Esophagus muscularis mucosa (tissue), 4 donors: ENCODE measurements at regions not wholly inside any gene's neighbourhood (a gene's known extent, or its start where the extent isn't known, plus 50 kb on each side); places are given as distances from the start of the nearest gene placed in this dataset.
A peak's percentile ranks its signal among the peaks of the same experiment; 100 is the strongest.

Source experiments
- DNase-seq: peaks from one replicate; pipeline ENCODE4 v3.0.0-alpha.2; 2017; ENCODE audit errors: extremely low spot score
- H3K27ac ChIP-seq, 4 donors: fragments of 200-600 bp; sonication (generic); replicated peaks in 1 of 4; 1 replicate in 3 of 4; 2 replicates in 1 of 4; pipeline ENCODE4 v1.5.1; 2016 to 2019; ENCODE audit warnings: mild to moderate bottlenecking in 1 of 4
- H3K27me3 ChIP-seq, 4 donors: fragments of 200-600 bp; sonication (generic); one replicate each; pipeline versions ENCODE4 v1.5.1 to v1.6.0; 2016 to 2019
- H3K36me3 ChIP-seq, 4 donors: fragments of 200-600 bp; sonication (generic); one replicate each; pipeline ENCODE4 v1.5.1; 2016 to 2019
- H3K4me1 ChIP-seq, 4 donors: fragments of 200-600 bp; sonication (generic); one replicate each; pipeline ENCODE4 v1.5.1; 2016 to 2019
- H3K4me3 ChIP-seq, 4 donors: fragments of 200-600 bp; sonication (generic); 1 replicate in 2 of 4; 2 replicates in 2 of 4; pipeline ENCODE4 v1.5.1; 2016 to 2019; ENCODE audit warnings: mild to moderate bottlenecking in 4 of 4, moderate library complexity in 1 of 4
- H3K9me3 ChIP-seq, 4 donors: fragments of 200-600 bp; sonication (generic); 1 replicate in 3 of 4; 2 replicates in 1 of 4; pipeline ENCODE4 v1.5.1; 2016 to 2019
- EP300 ChIP-seq: sonication (generic); formaldehyde crosslinking; IDR thresholded peaks from one replicate; pipeline ENCODE4 v1.6.1; 2017; ENCODE audit warnings: antibody characterized with exemption
- POLR2A ChIP-seq: fragments of 450-650 bp; IDR thresholded peaks from one replicate; pipeline ENCODE4 v1.6.1; 2017; ENCODE audit warnings: antibody characterized with exemption, moderate library complexity, mild to moderate bottlenecking, low read depth
- POLR2AphosphoS5 ChIP-seq, 2 donors: sonication (generic); formaldehyde crosslinking; IDR thresholded peaks; one replicate each; pipeline ENCODE4 v1.6.1; 2017; ENCODE audit warnings: antibody characterized with exemption in 2 of 2
- WGBS: methylation state at CpG from one replicate; pipeline ENCODE4 v1.1.5; 2018; 5-methylcytosine and 5-hydroxymethylcytosine counted together
- intact Hi-C: fragments of 100-400 bp; cut with DNase I; formaldehyde crosslinking; loops from one replicate; pipeline ENCODE4 v1.15.1; 2023
- TF ChIP-seq, protein P1 (sequence below), 3 experiments: fragments of 200-600 bp in 2 of 3; fragments of 450-650 bp in 1 of 3; sonication (generic) in 2 of 3; IDR thresholded peaks; one replicate each; pipeline ENCODE4 v1.5.1; 2017 to 2019; ENCODE audit warnings: antibody characterized with exemption in 3 of 3, mild to moderate bottlenecking in 2 of 3, moderate library complexity in 1 of 3

DNA sequence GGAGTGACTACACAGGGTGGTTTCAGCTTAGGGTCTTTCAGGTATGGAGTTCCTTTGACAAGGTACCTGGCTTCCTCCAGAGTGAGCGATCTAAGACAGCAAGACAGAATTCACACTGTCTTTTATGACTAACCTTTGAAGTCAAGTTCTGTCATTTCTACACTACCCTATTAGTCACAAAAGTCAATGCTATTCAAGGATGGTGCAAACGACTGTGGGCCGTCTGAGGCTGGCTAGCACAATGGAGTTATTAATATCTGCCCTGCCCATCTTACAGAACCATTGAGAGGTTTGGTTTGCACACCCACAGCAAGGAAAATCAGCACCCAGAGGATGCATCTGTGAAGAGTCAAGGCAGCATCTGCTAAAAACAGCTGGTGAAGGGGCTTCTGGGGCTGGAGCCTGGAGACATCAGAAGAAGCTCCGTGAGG lies 62.9 kb upstream of the XCR1 start:
- intact Hi-C loops, result no loop called here
- DNase-seq, result peak; percentile 60

DNA sequence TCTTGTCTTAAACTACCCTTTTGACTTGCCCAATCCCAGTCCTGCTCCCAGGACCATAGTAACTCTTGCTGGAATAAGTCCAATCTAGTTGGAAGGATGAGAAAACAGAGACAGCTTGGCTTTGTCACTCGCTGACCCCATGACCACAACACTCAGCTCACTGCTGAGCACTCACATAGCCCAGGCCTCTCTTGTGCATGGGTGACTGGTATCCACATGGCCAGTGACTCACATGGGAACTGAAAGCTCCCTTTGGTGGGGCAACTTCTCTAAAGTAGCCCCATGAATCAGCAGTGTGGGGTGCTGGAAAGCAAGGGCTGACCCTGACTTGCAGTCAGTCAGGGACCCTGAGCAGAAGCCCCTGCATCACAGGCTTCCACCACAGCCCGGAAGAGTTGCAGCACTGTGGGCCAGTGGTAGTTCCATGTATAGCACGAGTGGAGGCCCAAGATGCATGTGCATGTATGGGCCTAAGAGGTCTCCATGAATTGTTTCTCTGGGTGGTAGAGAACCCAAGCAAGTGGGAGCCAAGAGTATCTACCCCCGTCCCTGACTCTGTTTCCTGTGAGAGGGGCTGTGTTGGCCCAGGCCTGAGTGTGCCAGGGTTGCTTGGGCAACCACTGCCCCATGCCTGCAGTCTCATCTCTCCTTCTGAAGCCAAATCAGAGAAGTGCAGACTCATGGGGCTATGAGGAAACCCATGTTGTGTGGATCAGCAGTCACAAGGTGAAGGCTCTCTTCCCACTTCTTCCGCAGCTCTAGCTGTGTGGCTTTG lies 62.1 kb upstream of the XCR1 start:
- Histone ChIP-seq H3K9me3 (no peaks in the 10 kb centered on the region), H3K4me1 (peaks cover 0 to 9% (median 3%) of the 10 kb centered on the region in 4 donors), H3K27me3 (no peaks in the 10 kb centered on the region), H3K4me3 (no peak overlapping the region), H3K27ac (peak overlapping the region in 2 of 4 donors; percentile 38 to 48), H3K36me3 (no peaks in the 10 kb centered on the region)
- WGBS, result 81% methylated on average over 5 of the region's 5 CpGs
- peak; percentile 93 for DNase-seq
- intact Hi-C loops, result loop anchor here (10.0 kb wide), 1 partner anchor 285 kb away; the partner anchor contains the start of gene CCR5
- TF ChIP-seq POLR2AphosphoS5 (IDR thresholded peaks at IDR 0.05) (peak; percentile 41), POLR2A (no peak)
- TF ChIP-seq, protein P1, sequence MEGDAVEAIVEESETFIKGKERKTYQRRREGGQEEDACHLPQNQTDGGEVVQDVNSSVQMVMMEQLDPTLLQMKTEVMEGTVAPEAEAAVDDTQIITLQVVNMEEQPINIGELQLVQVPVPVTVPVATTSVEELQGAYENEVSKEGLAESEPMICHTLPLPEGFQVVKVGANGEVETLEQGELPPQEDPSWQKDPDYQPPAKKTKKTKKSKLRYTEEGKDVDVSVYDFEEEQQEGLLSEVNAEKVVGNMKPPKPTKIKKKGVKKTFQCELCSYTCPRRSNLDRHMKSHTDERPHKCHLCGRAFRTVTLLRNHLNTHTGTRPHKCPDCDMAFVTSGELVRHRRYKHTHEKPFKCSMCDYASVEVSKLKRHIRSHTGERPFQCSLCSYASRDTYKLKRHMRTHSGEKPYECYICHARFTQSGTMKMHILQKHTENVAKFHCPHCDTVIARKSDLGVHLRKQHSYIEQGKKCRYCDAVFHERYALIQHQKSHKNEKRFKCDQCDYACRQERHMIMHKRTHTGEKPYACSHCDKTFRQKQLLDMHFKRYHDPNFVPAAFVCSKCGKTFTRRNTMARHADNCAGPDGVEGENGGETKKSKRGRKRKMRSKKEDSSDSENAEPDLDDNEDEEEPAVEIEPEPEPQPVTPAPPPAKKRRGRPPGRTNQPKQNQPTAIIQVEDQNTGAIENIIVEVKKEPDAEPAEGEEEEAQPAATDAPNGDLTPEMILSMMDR (IDR thresholded peaks at IDR 0.05), result no peak

More for the DNA sequence above, 62.9 kb upstream of the XCR1 start:
- 81% methylated on average over 4 of the region's 4 CpGs for WGBS
- peaks cover 0 to 9% (median 3%) of the 10 kb centered on the region in 4 donors for H3K4me1 ChIP-seq
- no peaks in the 10 kb centered on the region for H3K27me3 ChIP-seq
- H3K9me3 ChIP-seq, result no peaks in the 10 kb centered on the region
- H3K4me3 ChIP-seq, result no peak overlapping the region
- no peak for TF ChIP-seq POLR2AphosphoS5 (IDR thresholded peaks at IDR 0.05)
- TF ChIP-seq EP300, result no peak
- TF ChIP-seq POLR2A, result no peak
- TF ChIP-seq, protein P1 (IDR thresholded peaks at IDR 0.05), result no peak
- H3K27ac ChIP-seq, result no peak overlapping the region
- no peaks in the 10 kb centered on the region for H3K36me3 ChIP-seq

DNA sequence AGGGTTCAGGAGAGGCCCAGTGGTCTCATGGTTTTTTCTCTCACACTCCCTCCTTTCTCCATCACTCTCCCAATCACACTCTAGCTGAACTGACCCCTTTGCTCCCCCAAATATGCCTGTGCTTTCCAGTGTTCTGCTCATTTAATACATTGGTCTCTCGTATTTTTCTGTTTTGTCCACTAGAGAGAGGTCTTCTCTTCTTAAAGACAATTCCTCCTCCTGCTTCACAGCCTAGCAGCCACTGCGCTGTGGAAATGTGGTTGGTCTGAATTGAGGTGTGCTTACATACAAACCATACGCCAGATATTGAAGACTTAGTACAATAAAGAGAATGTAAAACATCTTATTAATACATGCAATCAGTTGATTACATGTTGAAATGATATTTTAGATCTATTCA lies 60.6 kb upstream of the XCR1 start:
- Histone ChIP-seq H3K27me3 (no peaks in the 10 kb centered on the region), H3K4me1 (peaks cover 0 to 9% (median 3%) of the 10 kb centered on the region in 4 donors), H3K27ac (no peak overlapping the region), H3K36me3 (no peaks in the 10 kb centered on the region), H3K4me3 (no peak overlapping the region), H3K9me3 (no peaks in the 10 kb centered on the region)
- WGBS, result 46% methylated on average over 3 of the region's 3 CpGs
- TF ChIP-seq EP300, result no peak
- no peak for TF ChIP-seq POLR2AphosphoS5 (IDR thresholded peaks at IDR 0.05)
- peak; percentile 80 for DNase-seq
- intact Hi-C loops, result loop anchor here (10.0 kb wide), 1 partner anchor 287 kb away; the partner anchor contains the start of gene CCR5

DNA sequence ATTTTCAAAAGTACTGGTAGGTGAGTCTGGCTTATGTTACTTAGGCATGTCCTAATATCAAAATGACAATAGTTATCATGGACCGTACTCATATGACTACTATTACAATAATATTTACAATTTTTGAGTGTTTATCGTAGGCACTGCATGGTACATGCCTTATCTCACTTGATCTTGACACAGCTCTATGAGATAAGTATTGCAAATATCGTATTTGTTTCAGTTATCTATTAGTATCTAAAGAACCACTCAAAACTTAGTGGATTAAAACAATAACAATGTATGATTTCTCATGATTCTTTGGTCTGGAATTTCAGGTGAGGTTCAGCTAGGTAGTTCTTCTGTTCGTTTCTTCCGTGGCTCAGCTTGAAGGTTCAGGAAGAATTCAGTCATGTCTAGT lies 59.7 kb upstream of the XCR1 start:
- DNase-seq, result no peak
- intact Hi-C loops, result loop anchor here (10.0 kb wide), 1 partner anchor 288 kb away; the partner anchor contains the start of gene CCR5

DNA sequence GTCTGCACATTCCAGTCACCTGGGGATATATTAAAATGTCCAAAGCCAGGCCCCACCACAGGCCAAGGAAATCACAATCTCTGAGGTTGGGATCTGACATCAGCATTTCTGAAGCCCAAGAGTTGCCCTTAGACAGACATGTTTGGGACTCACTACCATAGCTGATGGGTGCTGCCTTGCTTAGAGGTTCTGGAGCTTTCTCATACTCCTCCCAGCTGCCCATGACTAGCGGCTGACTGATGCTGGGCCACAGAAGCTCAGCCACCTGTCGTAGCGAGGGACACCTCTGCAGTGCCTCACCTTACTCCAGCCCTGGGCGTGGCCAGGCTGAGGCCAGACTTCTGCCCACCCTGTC lies 58.8 kb upstream of the XCR1 start:
- no peaks in the 10 kb centered on the region for H3K27me3 ChIP-seq
- H3K4me3 ChIP-seq, result no peak overlapping the region
- WGBS, result 94% methylated on average over 4 of the region's 4 CpGs
- TF ChIP-seq POLR2AphosphoS5 (IDR thresholded peaks at IDR 0.05) (no peak), EP300 (no peak), POLR2A (no peak)
- TF ChIP-seq, protein P1 (IDR thresholded peaks at IDR 0.05), result no peak
- no peaks in the 10 kb centered on the region for H3K36me3 ChIP-seq
- peaks cover 0 to 9% (median 3%) of the 10 kb centered on the region in 4 donors for H3K4me1 ChIP-seq
- H3K27ac ChIP-seq, result no peak overlapping the region
- intact Hi-C loops, result loop anchor here (10.0 kb wide), 1 partner anchor 289 kb away; the partner anchor contains the start of gene CCR5
- peak; percentile 79 for DNase-seq
- no peaks in the 10 kb centered on the region for H3K9me3 ChIP-seq

More for the DNA sequence above, 59.7 kb upstream of the XCR1 start:
- no peak for TF ChIP-seq POLR2AphosphoS5 (IDR thresholded peaks at IDR 0.05)
- no peaks in the 10 kb centered on the region for H3K9me3 ChIP-seq
- no peak overlapping the region for H3K4me3 ChIP-seq
- H3K36me3 ChIP-seq, result no peaks in the 10 kb centered on the region
- no peak overlapping the region for H3K27ac ChIP-seq
- peaks cover 0 to 9% (median 3%) of the 10 kb centered on the region in 4 donors for H3K4me1 ChIP-seq
- no peaks in the 10 kb centered on the region for H3K27me3 ChIP-seq
- 76% methylated on average over 5 of the region's 5 CpGs for WGBS
